IMR-90 (cell line): ENCODE measurements at regions not wholly inside any gene's neighbourhood (a gene's known extent, or its start where the extent isn't known, plus 50 kb on each side); places are given as distances from the start of the nearest gene placed in this dataset.
"Not testable (repeated sequence)": the region's sequence is repeated elsewhere in the genome, so short reads cannot be mapped to it uniquely, and the experiment has no call there.

ENCODE experiments used
- CEBPB ChIP-seq: IDR thresholded peaks from 2 replicates; pipeline ENCODE4 v1.6.1; 2012; ENCODE audit warnings: low read depth, low read length, improper control_type of control experiment
- CTCF ChIP-seq: conservative IDR thresholded peaks from 2 replicates; pipeline ENCODE4 v1.5.1; 2012; ENCODE audit warnings: mild to moderate bottlenecking, low read depth, low read length, improper control_type of control experiment
- FOS ChIP-seq: fragments of 150-350 bp; IDR thresholded peaks from 2 replicates; pipeline ENCODE4 v1.6.1; 2016; ENCODE audit warnings: low read depth, low read length
- MAFK ChIP-seq: IDR thresholded peaks from 2 replicates; pipeline ENCODE4 v1.6.1; 2012; ENCODE audit warnings: low read depth, low read length, improper control_type of control experiment
- MAZ ChIP-seq: IDR thresholded peaks from 2 replicates; pipeline ENCODE4 v1.6.1; 2012; ENCODE audit warnings: low read depth, mild to moderate bottlenecking, low read length, improper control_type of control experiment, moderate library complexity, borderline replicate concordance
- MXI1 ChIP-seq: IDR thresholded peaks from 2 replicates; pipeline ENCODE4 v1.6.1; 2012; ENCODE audit warnings: low read depth, mild to moderate bottlenecking, low read length, moderate library complexity, borderline replicate concordance
- POLR2A ChIP-seq: IDR thresholded peaks from 2 replicates; pipeline ENCODE4 v1.6.1; 2012; ENCODE audit warnings: mild to moderate bottlenecking, low read depth, low read length
- RAD21 ChIP-seq: IDR thresholded peaks from 2 replicates; pipeline ENCODE4 v1.6.1; 2012; ENCODE audit warnings: low read length, improper control_type of control experiment
- RCOR1 ChIP-seq: IDR thresholded peaks from 2 replicates; pipeline ENCODE4 v1.6.1; 2012; ENCODE audit warnings: mild to moderate bottlenecking, low read length, improper control_type of control experiment; ENCODE audit not compliant: insufficient replicate concordance
- RFX5 ChIP-seq: IDR thresholded peaks from 2 replicates; pipeline ENCODE4 v1.8.0; 2012; ENCODE audit warnings: low read depth, mild to moderate bottlenecking, low read length, moderate library complexity
- USF2 ChIP-seq: fragments of 150-350 bp; IDR thresholded peaks from 2 replicates; pipeline ENCODE4 v1.6.1; 2017; ENCODE audit warnings: mild to moderate bottlenecking, antibody characterized with exemption, low read length, low read depth

- TF ChIP-seq CEBPB, CTCF, POLR2A, RAD21, RFX5, MXI1, MAZ, RCOR1, FOS, USF2: not testable (repeated sequence)
- peak; percentile 22; the same call in 1 of the 2 replicates for TF ChIP-seq MAFK
These were observed 56.1 kb upstream of the ALG10 start for GRCh38 chr12:33966219-33966618.
